ENCODE measurements at regions not wholly inside any gene's neighbourhood (a gene's known extent, or its start where the extent isn't known, plus 50 kb on each side); places are given as distances from the start of the nearest gene placed in this dataset.
"Not testable (repeated sequence)": the region's sequence is repeated elsewhere in the genome, so short reads cannot be mapped to it uniquely, and the experiment has no call there.

GRCh38 chr20:19137641-19138040 is 74.8 kb upstream of the SLC24A3 start:
- Histone ChIP-seq H3F3A (ENCODE audit: insufficient read depth, low read length, poor library complexity, severe bottlenecking) (no peaks in the 10 kb centered on the region), H3K36me3 (ENCODE audit: insufficient read depth, low read length) (no peaks in the 10 kb centered on the region), H3K27ac (ENCODE audit: low read length) (no peak overlapping the region), H3K9me3 (ENCODE audit: low read length) (peaks cover 3% of the 10 kb centered on the region), H3K4me3 (ENCODE audit: low read length) (no peak overlapping the region), H2AFZ (ENCODE audit: low read depth, low read length) (no peak overlapping the region), H3K27me3 (ENCODE audit: insufficient read depth, low read depth, low read length) (no peaks in the 10 kb centered on the region), H3K79me2 (replicated peaks; ENCODE audit: insufficient read depth, low read length) (no peaks in the 10 kb centered on the region), H3K9ac (ENCODE audit: low read length) (no peak overlapping the region), H3K4me2 (ENCODE audit: low read length) (no peak overlapping the region), H4K20me1 (ENCODE audit: insufficient read depth) (no peaks in the 10 kb centered on the region), H3K9me2 (ENCODE audit: insufficient read depth, low read length) (no peaks in the 10 kb centered on the region)
- no peak for TF ChIP-seq CTCF (IDR thresholded peaks at IDR 0.05; ENCODE audit: poor library complexity, severe bottlenecking)
- no peak for TF ChIP-seq TAF1 (IDR thresholded peaks at IDR 0.05; ENCODE audit: low read depth)
- TF ChIP-seq SMC3 (conservative IDR thresholded peaks at IDR 0.05; ENCODE audit: poor library complexity): no peak
- TF ChIP-seq REST (IDR thresholded peaks at IDR 0.05; ENCODE audit: borderline replicate concordance): no peak
- TF ChIP-seq POLR2AphosphoS5 (IDR thresholded peaks at IDR 0.05): no peak
- TF ChIP-seq RAD21 (conservative IDR thresholded peaks at IDR 0.05): no peak
- no peak for TF ChIP-seq EZH2 (IDR thresholded peaks at IDR 0.05; ENCODE audit: borderline replicate concordance, insufficient read depth, low read length, poor library complexity, severe bottlenecking)
- TF ChIP-seq MXI1 (conservative IDR thresholded peaks at IDR 0.05; ENCODE audit: poor library complexity, severe bottlenecking): no peak

- H4K20me1 ChIP-seq (ENCODE audit: insufficient read depth): no peaks in the 10 kb centered on the region
- no peak overlapping the region for H2AFZ ChIP-seq (ENCODE audit: low read depth, low read length)
- no peaks in the 10 kb centered on the region for H3K9me2 ChIP-seq (ENCODE audit: insufficient read depth, low read length)
- H3K27ac ChIP-seq (ENCODE audit: low read length): no peak overlapping the region
- H3F3A ChIP-seq (ENCODE audit: insufficient read depth, low read length, poor library complexity, severe bottlenecking): no peaks in the 10 kb centered on the region
- no peaks in the 10 kb centered on the region for H3K79me2 ChIP-seq (replicated peaks; ENCODE audit: insufficient read depth, low read length)
- no peak overlapping the region for H3K4me2 ChIP-seq (ENCODE audit: low read length)
- no peak overlapping the region for H3K9ac ChIP-seq (ENCODE audit: low read length)
- TF ChIP-seq TAF1 (IDR thresholded peaks at IDR 0.05; ENCODE audit: low read depth) (no peak), EP300 (conservative IDR thresholded peaks at IDR 0.05; ENCODE audit: poor library complexity, severe bottlenecking) (no peak), EZH2 (IDR thresholded peaks at IDR 0.05; ENCODE audit: borderline replicate concordance, insufficient read depth, low read length, poor library complexity, severe bottlenecking) (no peak), REST (IDR thresholded peaks at IDR 0.05; ENCODE audit: borderline replicate concordance) (no peak), CTCF (IDR thresholded peaks at IDR 0.05; ENCODE audit: poor library complexity, severe bottlenecking) (no peak), SMC3 (conservative IDR thresholded peaks at IDR 0.05; ENCODE audit: poor library complexity) (no peak), RAD21 (conservative IDR thresholded peaks at IDR 0.05) (no peak)
- H3K27me3 ChIP-seq (ENCODE audit: insufficient read depth, low read depth, low read length): no peaks in the 10 kb centered on the region
- no peaks in the 10 kb centered on the region for H3K36me3 ChIP-seq (ENCODE audit: insufficient read depth, low read length)
- H3K9me3 ChIP-seq (ENCODE audit: low read length): peaks cover 3% of the 10 kb centered on the region
- H3K4me3 ChIP-seq (ENCODE audit: low read length): no peak overlapping the region
Measured at GRCh38 chr20:19138758-19139157, 73.7 kb upstream of the SLC24A3 start.

- not testable (repeated sequence) for H3K9me3 ChIP-seq (ENCODE audit: low read length); H3K9ac ChIP-seq (ENCODE audit: low read length); H3K36me3 ChIP-seq (ENCODE audit: insufficient read depth, low read length); H3K4me2 ChIP-seq (ENCODE audit: low read length); H3K27ac ChIP-seq (ENCODE audit: low read length); H4K20me1 ChIP-seq (ENCODE audit: insufficient read depth); H3K4me3 ChIP-seq (ENCODE audit: low read length); H3K27me3 ChIP-seq (ENCODE audit: insufficient read depth, low read depth, low read length); H2AFZ ChIP-seq (ENCODE audit: low read depth, low read length); H3F3A ChIP-seq (ENCODE audit: insufficient read depth, low read length, poor library complexity, severe bottlenecking); H3K79me2 ChIP-seq (replicated peaks; ENCODE audit: insufficient read depth, low read length); H3K9me2 ChIP-seq (ENCODE audit: insufficient read depth, low read length)
Measured at GRCh38 chr20:19139584-19139983, 72.9 kb upstream of the SLC24A3 start.

All from neural cell (in vitro differentiated cells).